Kidney (tissue), 13 donors: ENCODE measurements at regions not wholly inside any gene's neighbourhood (a gene's known extent, or its start where the extent isn't known, plus 50 kb on each side); places are given as distances from the start of the nearest gene placed in this dataset.
A peak's percentile ranks its signal among the peaks of the same experiment; 100 is the strongest.
"Not testable (repeated sequence)": the region's sequence is repeated elsewhere in the genome, so short reads cannot be mapped to it uniquely, and the experiment has no call there.

Source experiments
- DNase-seq, 5 donors: peaks; one replicate each; pipeline ENCODE4 v3.0.0-alpha.2; 2013 to 2020
- FAIRE-seq: peaks from 2 replicates; lab custom pipeline; 2012; peaks lifted over from hg19 to GRCh38; lab: Jason Lieb, UNC
- H3K27ac ChIP-seq, 2 donors: one replicate each; pipeline ENCODE4 v1.7.0; 2013; ENCODE audit warnings: low read depth in 2 of 2, low read length in 2 of 2, inconsistent platforms in 1 of 2
- H3K27me3 ChIP-seq: one replicate; pipeline ENCODE4 v1.7.1; 2013; ENCODE audit warnings: low read length, inconsistent platforms; ENCODE audit not compliant: control insufficient read depth, insufficient read depth
- H3K36me3 ChIP-seq, 3 donors: one replicate each; pipeline versions ENCODE4 v1.7.0 to v1.7.1; 2013; ENCODE audit warnings: low read length in 3 of 3, control low read depth in 1 of 3, inconsistent platforms in 1 of 3; ENCODE audit not compliant: insufficient read depth in 3 of 3, control insufficient read depth in 2 of 3
- H3K4me1 ChIP-seq, 3 donors: one replicate each; pipeline versions ENCODE4 v1.7.0 to v1.7.1; 2013; ENCODE audit warnings: low read length in 3 of 3, inconsistent platforms in 1 of 3, low read depth in 1 of 3; ENCODE audit not compliant: control insufficient read depth in 2 of 3, insufficient read depth in 2 of 3
- H3K4me3 ChIP-seq, 3 donors: one replicate each; pipeline versions ENCODE4 v1.7.0 to v1.8.1; 2013; ENCODE audit warnings: low read length in 3 of 3, control low read depth in 1 of 3, inconsistent platforms in 1 of 3
- H3K9ac ChIP-seq, 3 donors: one replicate each; pipeline versions ENCODE4 v1.7.0 to v1.7.1; 2013; ENCODE audit warnings: low read length in 3 of 3, control low read depth in 1 of 3, inconsistent platforms in 1 of 3
- H3K9me3 ChIP-seq, 3 donors: one replicate each; pipeline versions ENCODE4 v1.7.0 to v1.7.1; 2013; ENCODE audit warnings: low read length in 3 of 3, control low read depth in 1 of 3, inconsistent platforms in 1 of 3; ENCODE audit not compliant: control insufficient read depth in 2 of 3, insufficient read depth in 1 of 3
- CTCF ChIP-seq: IDR thresholded peaks from 3 replicates; pipeline ENCODE4 v1.5.1; 2012; ENCODE audit warnings: mild to moderate bottlenecking, moderate library complexity, borderline replicate concordance; ENCODE audit not compliant: insufficient read depth; ENCODE audit errors: extremely low read depth
- intact Hi-C: fragments of 100-400 bp; cut with DNase I; formaldehyde crosslinking; loops from one replicate; pipeline ENCODE4 v1.11.1; 2022
- donor health status: control.
- donor health status: control.
- donor health status: control.
- donor health status: control.
- donor health status: control.
- donor health status: DM: yes; HTN: yes; CAD: no.
- donor health status: Normal renal cell carcinoma (clear cell type).

- H3K9me3 ChIP-seq, H3K4me1 ChIP-seq, H3K4me3 ChIP-seq, FAIRE-seq, DNase-seq, intact Hi-C loops, H3K36me3 ChIP-seq, H3K27me3 ChIP-seq, H3K9ac ChIP-seq, H3K27ac ChIP-seq: not testable (repeated sequence)
These were observed 1231.1 kb downstream of the TMEM121 start for GRCh38 chr14:106757444-106757843.

GRCh38 chr14:106761886-106762816 lies 1235.8 kb downstream of the TMEM121 start:
- intact Hi-C loops, H3K36me3 ChIP-seq, H3K9me3 ChIP-seq, H3K27ac ChIP-seq, DNase-seq, H3K27me3 ChIP-seq, H3K9ac ChIP-seq, H3K4me3 ChIP-seq, FAIRE-seq, H3K4me1 ChIP-seq: not testable (repeated sequence)

GRCh38 chr14:106764968-106765369 lies 1238.6 kb downstream of the TMEM121 start:
- DNase-seq (peak in 1 of 5 donors; percentile 5), FAIRE-seq (peak; percentile 33)
- H3K27me3 ChIP-seq, H3K9me3 ChIP-seq, H3K4me3 ChIP-seq, intact Hi-C loops, H3K4me1 ChIP-seq, H3K36me3 ChIP-seq, H3K9ac ChIP-seq, H3K27ac ChIP-seq: not testable (repeated sequence)
- peak; percentile 6 for TF ChIP-seq CTCF

GRCh38 chr14:106766145-106766544 lies 1239.8 kb downstream of the TMEM121 start:
- intact Hi-C loops: no loop called here
- H3K9ac ChIP-seq: no peak overlapping the region
- H3K9me3 ChIP-seq: no peaks in the 10 kb centered on the region
- no peak for TF ChIP-seq CTCF
- H3K4me1 ChIP-seq: peaks cover 0 to 5% (median 0%) of the 10 kb centered on the region in 3 donors
- FAIRE-seq (no peak), DNase-seq (no peak)
- no peaks in the 10 kb centered on the region for H3K27me3 ChIP-seq
- H3K4me3 ChIP-seq: no peak overlapping the region
- no peak overlapping the region for H3K27ac ChIP-seq
- no peaks in the 10 kb centered on the region for H3K36me3 ChIP-seq

GRCh38 chr14:106766551-106767277 lies 1240.3 kb downstream of the TMEM121 start:
- H3K27me3 ChIP-seq, intact Hi-C loops, H3K9me3 ChIP-seq, H3K4me1 ChIP-seq, H3K27ac ChIP-seq, H3K9ac ChIP-seq, FAIRE-seq, H3K36me3 ChIP-seq, H3K4me3 ChIP-seq: not testable (repeated sequence)
- DNase-seq: peak in 1 of 5 donors; percentile 3

GRCh38 chr14:106768230-106768629 lies 1241.8 kb downstream of the TMEM121 start:
- H3K27me3 ChIP-seq, H3K27ac ChIP-seq, H3K4me1 ChIP-seq, H3K9me3 ChIP-seq, intact Hi-C loops, H3K36me3 ChIP-seq, H3K9ac ChIP-seq, DNase-seq, FAIRE-seq, H3K4me3 ChIP-seq: not testable (repeated sequence)
